ENCODE measurements at regions not wholly inside any gene's neighbourhood (a gene's known extent, or its start where the extent isn't known, plus 50 kb on each side); places are given as distances from the start of the nearest gene placed in this dataset.

DNA sequence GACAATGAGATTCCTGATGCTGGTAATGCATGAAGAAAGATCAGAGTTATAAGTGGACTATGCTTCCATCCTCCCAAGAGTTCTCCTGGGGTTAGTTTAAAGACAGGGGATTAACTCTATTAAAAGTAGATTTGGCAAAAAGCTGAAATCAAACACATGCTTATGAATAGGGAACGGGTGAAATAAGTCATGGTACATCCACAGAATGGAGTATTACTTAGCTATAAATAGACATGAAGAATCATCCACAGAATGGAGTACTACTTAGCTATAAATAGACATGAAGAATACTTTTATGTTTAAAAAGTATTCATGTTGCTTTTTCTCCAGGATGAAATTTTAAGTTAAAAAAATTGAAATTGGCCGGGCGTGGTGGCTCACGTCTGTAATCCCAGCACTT, 596.4 kb upstream of the B3GAT1 start:
- TF ChIP-seq, protein P1, sequence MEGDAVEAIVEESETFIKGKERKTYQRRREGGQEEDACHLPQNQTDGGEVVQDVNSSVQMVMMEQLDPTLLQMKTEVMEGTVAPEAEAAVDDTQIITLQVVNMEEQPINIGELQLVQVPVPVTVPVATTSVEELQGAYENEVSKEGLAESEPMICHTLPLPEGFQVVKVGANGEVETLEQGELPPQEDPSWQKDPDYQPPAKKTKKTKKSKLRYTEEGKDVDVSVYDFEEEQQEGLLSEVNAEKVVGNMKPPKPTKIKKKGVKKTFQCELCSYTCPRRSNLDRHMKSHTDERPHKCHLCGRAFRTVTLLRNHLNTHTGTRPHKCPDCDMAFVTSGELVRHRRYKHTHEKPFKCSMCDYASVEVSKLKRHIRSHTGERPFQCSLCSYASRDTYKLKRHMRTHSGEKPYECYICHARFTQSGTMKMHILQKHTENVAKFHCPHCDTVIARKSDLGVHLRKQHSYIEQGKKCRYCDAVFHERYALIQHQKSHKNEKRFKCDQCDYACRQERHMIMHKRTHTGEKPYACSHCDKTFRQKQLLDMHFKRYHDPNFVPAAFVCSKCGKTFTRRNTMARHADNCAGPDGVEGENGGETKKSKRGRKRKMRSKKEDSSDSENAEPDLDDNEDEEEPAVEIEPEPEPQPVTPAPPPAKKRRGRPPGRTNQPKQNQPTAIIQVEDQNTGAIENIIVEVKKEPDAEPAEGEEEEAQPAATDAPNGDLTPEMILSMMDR (IDR thresholded peaks at IDR 0.05; ENCODE audit: low read depth, low read length), result no peak
- no peak for TF ChIP-seq EZH2phosphoT487 (IDR thresholded peaks at IDR 0.05; ENCODE audit: low read depth)
